Stimulated activated CD4-positive, alpha-beta T cell treated with anti-CD3 and anti-CD28 coated beads, Interleukin-2, amount 100 ng/mL, for 4 hours (primary cell): ENCODE measurements at regions not wholly inside any gene's neighbourhood (a gene's known extent, or its start where the extent isn't known, plus 50 kb on each side); places are given as distances from the start of the nearest gene placed in this dataset.
"Not testable (repeated sequence)": the region's sequence is repeated elsewhere in the genome, so short reads cannot be mapped to it uniquely, and the experiment has no call there.

Experiments
- DNase-seq: peaks from one replicate; pipeline ENCODE4 v3.0.0-alpha.2; 2020; ENCODE audit warnings: low read depth

DNA sequence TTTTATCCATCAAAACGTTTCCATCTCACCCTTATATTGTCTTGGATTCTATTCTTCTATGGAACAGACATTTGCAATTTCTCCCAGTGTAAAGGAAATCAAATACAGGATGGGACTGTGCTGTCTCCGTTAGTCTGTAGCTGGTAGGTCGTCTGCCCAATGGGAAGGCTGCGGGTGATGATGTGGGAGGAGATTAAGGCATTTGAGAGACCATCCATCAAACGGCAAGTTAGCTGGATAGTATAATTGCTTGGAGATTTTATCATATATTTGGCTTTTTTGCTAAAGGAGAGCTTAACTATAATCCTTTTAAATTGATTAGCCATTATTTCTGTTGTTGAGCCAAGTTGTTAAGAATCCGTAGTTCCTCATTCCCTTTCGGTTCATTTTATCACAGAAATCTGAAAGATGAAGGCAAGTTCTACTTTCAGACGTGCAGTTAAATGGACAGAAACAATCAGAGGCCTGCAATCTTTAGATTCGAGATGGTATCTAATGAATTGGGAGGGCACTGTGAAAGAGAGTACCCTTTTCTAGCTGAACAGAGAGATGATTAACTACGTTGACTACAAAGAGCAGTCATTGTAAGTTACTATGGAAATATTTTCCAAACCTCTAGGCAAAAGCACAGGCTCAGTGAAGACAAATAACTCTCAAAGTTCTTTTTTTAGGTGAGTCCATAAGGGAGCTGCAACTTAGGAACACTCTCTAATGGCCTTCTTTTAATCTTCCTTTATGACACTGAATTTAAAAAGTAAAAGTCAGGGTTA lies 253.3 kb upstream of the KIAA1217 start:
- DNase-seq, result no peak

DNA sequence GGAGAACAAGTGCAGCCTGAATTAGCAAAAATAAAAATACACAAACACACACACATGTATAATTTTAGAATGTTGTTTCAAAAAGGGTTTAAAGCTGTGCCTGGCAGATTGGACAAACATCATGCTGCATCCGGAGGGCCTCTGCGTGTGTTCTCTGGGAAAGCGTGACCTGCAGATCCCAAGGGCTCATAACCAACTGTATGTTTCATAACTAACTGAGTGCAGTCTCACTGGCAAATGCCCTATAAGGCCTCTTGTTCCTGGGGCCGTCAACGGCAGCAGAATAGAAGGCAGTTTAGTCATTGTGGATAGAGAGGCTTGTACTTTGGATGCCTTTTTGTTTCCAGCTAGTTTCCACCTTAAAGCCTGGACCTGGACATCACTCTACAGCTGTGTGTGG lies 243.8 kb upstream of the KIAA1217 start:
- DNase-seq, result no peak

DNA sequence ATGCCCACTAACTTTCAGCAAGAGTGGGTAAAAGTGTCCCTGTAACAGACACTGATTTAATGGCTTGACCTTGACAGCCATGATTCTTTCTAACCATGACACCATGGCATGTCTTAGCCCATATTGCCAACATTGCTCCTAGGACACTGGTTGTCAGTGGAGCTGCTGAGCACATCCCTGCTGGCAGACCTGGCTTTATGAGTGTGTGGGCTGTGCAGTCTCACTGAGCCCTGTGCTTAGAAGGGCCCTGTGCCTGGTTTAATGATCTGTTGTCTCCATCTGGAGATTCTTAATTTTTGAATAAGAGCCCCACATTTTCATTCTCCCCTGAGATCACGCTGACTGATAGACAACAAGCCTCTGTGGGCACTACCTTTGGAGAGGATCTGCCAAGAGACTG lies 243.1 kb upstream of the KIAA1217 start:
- no peak for DNase-seq

DNA sequence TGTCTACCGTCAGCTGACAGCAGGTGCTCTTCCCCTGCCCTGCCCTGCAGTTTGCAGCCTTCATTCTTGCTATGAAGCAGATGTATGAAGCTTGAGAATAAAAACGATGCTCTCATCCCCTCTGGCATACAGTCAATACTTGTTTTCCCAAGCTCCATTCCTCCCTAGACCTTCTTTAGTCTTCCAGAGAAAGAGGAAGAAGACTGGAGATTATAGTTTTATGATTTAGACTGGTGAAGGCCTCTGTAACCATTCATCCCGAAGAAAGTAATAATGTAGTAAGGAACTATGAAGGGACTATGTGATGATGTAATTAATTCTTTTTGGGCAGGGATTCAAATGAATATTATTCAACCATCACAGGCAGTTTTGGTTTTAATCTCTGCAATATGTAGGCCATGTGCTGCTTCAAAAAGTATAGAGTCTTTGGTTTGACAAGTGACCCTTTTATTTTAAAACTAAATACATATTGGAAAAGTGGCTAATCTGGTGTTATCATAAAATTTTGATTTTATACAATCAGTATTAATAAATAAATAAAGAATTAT lies 242.4 kb upstream of the KIAA1217 start:
- no peak for DNase-seq

DNA sequence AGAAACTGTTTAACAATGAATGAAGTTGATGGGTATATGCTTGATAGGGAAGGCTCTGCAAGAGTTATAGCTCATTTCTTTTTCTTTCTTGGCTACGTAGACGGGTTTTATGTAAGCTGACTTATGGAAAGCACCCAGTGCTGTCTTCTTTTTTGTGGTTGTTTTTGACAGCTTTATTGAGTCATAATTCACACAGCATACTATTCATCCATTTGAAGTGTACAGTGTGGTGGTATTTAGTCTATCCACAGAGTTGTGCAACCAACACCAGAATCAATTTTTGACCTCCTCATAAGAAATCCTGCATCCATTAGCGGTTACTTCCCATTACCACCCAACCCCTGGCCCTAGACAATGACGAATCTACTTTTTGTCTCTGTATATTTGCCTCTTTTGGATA lies 240.6 kb upstream of the KIAA1217 start:
- no peak for DNase-seq

DNA sequence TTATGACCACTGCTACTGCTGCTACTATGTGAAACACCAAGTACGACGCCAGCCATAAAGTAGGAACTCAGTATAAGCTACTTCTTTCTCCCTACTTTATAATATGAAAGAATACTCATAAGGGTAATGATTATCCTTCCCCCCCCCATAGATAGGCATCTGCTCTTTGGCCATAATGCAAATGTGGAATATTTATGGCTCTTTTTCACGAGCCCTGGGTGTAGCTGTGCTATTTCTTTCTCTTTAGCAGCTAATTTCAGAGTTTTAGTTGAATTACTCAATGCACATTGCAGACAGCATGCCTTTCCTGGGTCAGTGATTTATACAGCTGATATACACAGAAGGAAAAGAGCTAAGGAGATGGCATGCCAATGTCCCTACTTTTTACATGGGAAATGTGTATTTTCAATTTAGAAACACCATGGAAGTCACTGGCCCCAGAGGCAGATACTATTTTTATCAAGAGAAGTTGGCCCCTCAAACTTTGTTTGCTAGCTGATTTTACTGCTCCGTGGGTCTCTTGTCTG lies 234.1 kb upstream of the KIAA1217 start:
- no peak for DNase-seq

DNA sequence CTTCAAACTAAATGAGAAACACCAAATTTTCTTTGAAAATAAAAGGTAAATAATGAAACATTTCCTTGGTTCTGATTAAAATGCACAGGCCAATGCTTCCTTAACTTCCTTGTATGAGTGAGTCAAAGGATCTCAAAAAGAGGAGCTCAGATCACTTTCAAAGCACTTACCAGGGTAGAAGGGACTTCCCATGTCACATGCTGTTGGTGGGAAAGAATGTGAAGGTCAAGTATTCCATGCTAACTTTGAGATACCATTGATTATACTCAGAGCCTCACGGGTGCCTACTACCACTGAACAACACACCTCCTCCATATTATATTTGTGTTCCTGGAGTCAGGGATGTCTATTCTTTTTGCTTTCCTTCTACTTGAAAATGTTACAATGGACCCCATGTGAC lies 233.5 kb upstream of the KIAA1217 start:
- no peak for DNase-seq

DNA sequence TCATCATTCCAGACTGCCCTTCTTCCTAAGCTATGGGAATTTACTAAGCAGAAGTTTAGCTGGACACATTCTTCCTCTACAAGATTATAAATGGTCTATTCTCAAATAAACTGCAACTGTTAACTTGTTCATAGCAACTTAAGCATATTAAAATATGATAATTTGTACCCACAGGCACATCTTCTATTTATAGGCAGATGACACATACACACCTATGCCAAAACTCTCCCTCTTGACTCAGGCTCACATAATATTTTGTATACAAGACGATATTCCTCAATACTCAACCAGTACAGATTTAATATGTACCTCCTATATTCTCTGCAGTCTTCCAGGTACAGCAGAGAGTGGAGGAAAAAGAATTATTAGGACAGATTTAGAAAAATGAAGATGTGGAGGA lies 232.7 kb upstream of the KIAA1217 start:
- no peak for DNase-seq

DNA sequence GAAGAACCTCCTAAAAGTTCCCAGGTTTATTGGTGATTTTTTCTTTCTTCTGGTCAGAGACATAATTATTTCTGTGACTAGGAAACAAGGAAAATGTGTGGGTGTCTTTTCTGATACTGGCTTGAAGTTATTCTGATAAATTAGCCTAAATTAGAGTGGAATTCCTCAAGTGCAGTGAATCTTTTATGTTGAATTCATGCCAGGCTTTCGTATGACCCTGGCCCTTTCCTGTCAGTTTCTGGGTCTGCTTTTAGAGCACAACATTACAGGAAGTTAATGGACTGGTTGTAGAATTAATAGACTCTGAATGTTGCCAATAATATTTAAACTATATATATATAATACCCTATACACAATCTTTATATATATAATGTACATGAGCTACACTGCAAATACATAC lies 230.6 kb upstream of the KIAA1217 start:
- no peak for DNase-seq

DNA sequence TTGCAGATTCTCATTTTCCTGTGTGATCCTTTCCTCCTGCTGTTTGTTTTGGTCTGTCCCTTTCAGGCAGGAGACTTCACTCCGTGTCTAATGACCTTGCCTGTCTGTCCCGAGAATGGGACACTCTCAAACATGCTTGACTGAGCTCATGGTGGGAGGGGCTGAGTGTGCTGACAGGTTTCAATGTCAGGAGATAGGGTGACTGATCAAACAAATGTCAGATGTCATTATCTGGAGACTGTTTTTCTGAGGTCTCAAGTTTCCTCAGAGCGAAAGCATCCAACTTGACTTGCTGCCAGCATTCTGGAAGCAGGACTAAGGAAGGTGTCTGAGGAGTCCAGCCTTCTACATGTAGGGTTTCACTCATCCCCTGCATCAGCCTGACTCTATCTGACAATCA lies 228.8 kb upstream of the KIAA1217 start:
- no peak for DNase-seq

DNA sequence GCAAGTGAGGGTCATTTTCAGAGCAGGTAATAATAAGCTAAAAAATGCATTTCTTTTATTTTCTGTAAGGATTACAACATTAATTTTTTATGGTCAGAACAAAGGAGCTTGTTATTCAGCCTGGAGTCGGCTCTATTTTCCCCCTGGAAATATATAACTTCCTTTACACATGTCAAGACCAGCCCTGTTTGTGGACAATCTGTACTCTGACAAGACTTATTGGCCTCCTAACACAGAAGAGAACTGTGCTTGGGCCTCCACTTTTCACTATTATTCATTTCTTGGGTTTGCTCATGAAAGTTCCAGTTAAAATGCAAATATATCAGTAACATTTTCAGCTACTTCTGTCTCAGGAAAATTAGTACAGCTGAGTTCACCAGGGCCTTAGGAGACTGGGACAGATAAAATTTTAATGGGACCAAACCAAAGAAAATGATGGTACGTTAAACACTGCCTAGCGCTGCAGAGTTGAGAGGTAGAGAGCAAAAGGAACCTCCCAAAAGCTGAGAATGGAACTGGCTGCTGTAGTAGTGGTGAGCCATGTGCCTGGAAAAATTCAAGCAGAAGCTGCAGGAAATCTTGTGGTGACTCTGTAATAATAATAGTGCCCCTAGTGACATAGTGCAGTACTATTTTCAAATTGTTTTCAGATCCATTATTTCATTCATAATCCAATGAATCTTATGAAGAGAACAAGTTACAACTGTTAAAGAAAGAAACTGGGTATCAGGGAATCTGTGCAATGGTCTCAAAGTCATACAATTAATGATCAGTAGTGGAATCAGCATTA lies 227.2 kb upstream of the KIAA1217 start:
- no peak for DNase-seq

DNA sequence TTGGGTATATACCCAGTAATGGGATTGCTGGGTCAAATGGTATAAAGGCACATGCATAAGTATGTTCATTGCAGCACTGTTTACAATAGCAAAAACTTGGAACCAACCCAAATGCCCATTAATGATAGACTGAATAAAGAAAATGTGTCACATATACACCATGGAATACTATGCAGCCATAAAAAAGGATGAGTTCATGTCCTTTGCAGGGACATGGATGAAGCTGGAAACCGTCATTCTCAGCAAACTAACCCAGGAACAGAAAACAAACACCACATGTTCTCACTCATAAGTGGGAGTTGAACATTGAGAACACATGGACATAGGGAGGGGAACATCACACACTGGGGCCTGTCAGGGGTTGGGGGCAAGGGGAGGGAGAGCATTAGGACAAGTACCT lies 224.5 kb upstream of the KIAA1217 start:
- DNase-seq, result not testable (repeated sequence)

DNA sequence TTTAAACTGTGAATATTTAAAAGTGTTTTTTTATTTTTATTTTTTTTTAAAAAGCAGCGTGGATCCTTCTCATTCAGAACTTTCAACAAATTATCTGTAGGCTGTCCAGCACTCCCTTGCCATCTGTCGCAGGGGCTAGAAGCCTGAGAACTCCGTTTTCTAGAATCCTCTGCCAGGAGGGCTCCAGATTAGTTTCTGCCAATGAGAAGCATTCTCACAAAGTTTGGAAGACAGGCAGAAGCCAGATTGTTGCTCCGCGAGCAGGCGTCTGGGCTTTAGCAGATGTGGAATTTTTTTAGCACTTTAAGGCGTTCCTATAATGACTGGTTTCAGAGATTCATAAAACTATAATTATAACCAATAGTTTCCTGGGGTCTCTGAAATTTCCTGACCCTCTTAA lies 220.9 kb upstream of the KIAA1217 start:
- no peak for DNase-seq

DNA sequence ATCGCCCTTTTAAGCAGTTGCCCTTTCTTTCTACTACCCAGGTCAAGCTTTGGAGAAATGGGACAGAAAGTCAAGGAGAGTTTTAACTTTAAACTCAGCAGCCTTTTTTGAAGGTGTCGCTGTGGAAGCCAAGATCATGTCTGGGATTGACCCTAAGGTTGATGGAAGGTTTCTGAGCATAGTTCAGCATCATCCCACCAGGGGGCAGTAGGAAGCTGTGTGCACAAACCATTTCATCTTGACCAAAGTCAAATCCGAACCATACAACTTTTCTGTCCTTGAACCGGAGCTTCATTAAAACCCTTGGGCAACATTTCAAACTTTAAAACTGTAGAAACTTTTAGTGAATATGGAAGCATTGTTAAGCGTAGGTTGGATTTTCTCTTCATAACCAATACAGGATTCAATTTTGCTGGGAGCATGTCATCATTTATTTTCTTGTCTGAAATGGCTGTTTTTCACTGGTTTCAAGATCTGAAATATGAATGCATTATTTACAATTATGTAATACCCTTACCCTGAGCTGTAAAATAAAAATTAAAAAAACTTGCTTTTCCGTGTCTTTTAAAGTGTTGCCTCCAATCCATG lies 214.4 kb upstream of the KIAA1217 start:
- no peak for DNase-seq

DNA sequence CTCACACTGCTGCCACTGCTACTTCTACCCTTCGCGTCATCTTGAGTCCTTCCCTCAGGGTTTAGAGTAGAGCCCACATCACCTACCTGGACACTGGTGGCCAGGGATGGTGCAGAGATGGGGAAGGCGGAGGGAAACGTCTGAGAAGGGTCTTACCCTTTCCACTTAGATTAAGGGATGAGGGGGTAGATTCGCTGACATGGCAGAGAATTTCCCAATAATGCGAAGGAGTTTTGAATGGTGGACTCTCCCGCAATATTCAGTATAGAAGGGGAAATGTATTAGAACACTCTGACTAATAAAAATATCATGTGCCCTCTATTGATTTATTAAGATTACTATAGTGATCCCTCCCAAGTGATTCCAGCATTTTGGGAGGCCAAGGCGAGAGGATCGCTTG lies 209.5 kb upstream of the KIAA1217 start:
- DNase-seq, result no peak

DNA sequence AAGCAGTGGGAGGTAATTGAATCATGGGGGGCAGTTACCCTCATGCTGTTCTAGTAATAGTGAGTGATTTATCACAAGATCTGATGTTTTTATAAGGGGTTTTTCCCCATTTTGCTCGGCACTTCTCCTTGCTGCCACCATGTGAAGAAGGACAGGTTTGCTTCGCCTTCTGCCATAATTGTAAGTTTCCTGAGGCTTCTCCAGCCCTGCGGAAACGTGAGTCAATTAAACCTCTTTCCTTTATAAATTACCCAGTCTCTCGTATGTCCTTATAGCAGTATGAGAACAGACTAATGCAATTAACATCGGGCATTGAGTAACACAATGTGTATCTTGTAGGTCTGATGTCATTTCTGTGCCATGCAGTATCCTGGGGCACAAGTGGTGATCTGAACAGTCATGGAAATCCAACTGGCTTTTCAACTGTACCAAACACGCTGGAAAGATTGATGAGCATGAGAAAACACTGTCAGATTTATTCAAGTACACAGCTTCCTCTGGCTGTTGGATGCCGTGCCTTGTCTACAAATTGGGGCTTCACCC lies 208.6 kb upstream of the KIAA1217 start:
- no peak for DNase-seq

DNA sequence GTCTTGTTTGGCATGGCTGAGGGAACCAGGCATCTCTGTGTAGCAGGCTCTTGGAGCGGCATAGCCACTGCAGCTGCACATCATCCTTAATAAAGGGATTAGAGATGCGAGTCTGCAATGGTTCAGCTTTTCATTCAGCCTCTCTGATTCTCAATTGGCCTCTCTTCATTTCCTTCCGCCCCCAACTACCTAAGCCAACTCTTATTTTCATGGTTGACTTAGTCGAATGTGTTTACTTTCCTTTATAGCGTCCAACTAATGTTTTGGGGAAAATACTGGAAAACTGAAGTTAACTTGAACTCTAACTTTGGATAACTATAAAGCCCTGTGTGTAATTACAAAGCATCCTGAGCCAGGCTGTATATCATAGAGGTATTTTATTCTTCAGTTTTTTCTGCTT lies 202.2 kb upstream of the KIAA1217 start:
- DNase-seq, result no peak

DNA sequence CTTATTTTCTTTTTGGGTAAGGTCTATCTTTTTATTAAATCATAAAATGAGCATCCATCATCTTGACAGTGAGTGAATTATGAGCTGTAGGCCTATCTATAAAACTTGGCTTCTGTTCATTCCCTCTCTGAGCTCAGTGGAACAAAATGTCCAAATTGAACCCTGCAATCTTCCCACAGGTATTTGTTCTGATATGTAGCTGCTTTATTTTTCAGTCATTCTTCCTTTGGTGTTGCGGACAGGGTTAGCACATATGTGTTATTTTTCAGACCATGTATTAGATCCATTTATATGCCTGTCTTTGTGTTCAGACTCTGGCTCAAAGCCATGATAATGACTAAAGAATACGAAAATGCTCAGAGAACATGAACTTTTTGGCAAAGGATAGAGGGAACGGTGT lies 201.6 kb upstream of the KIAA1217 start:
- DNase-seq, result no peak

DNA sequence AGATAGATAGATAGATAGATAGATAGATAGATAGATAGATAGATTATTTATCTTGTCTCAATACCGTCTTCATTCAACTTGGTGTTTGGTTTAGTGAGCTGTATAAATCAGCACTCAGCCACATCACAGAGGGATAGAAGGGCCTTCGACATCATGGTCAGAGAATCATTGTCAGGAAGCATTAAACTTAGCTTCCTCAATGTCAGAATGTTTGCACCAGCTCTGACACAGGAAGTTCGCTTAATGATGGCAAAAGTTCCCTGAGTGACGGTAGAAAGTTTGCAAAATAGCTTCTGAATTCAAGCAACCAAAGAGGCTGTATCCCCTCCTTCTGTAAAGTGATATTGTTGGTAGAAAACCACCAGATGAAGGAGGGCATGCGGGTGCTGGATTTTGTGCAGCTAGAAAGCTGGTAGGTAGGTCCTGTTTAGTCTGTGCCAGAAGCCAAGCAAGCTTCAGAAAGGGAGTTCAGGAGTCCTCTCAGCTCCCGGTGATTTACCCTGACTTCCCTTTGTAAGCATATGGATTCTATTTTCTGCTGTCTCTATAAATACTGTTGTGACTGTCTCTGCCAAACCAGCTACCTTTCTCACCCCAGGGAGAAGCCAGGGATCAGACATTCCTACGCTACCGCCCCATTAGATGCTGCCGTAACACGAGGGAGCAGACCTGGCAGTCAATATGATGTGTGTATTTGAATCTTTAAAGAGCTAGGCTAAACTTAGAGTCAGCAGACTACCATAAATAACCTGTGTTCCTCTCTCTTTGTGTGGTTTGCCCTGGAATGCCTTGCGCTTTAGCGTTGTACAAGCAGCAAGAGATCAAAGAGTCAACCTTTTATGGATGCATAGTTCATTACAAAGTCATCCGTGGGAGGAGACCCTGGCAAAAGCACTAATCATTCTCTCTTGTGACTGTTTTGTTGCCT lies 200.5 kb upstream of the KIAA1217 start:
- DNase-seq, result no peak

DNA sequence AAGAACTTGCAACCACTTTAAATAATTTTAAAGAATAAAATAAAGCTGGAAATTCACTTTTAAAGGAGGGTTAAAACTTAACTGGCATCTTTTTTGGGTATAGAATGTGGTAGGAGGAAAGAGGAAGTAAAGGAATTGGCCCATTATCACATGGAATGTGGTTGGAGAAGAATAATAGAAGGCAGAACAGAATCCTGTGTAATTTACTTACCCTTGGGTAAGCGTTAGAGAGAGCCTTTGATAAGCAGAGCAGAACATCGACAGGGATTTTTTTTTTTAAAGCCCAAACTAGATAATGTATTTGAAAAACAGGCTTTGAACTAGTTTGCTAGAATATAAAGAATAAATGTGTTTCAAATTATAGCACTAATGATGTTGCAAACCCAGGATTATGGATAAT lies 199.8 kb upstream of the KIAA1217 start:
- no peak for DNase-seq

DNA sequence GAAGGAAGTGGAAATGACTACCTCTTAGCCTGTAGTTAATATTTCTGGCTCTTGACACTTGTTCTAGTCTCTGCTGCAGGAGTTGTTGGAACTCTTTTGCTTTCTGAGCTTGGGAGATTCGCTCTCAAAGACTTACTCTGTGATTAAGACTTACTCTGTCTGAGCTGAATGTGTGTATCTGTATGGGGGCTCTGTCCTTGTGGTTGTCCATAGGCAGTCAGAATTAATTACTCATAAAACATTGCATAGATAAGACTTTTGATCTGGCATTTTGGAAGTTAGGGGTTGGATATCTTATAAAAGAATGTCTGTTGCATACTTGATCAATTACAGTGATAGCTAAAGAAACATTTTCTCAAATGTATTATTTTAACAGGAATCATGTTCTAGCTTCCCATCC lies 199.2 kb upstream of the KIAA1217 start:
- DNase-seq, result no peak
